G401 (cell line): ENCODE measurements at regions not wholly inside any gene's neighbourhood (a gene's known extent, or its start where the extent isn't known, plus 50 kb on each side); places are given as distances from the start of the nearest gene placed in this dataset.

Experiments used
- DNase-seq: peaks from one replicate; pipeline ENCODE4 v3.0.0-alpha.2; 2015; ENCODE audit warnings: low spot score
- in situ Hi-C: cut with HindIII; loops from 2 replicates; pipeline ENCODE4 v1.10.0; 2016; ENCODE audit warnings: low sequenced_read_pairs, mixed read lengths

DNA sequence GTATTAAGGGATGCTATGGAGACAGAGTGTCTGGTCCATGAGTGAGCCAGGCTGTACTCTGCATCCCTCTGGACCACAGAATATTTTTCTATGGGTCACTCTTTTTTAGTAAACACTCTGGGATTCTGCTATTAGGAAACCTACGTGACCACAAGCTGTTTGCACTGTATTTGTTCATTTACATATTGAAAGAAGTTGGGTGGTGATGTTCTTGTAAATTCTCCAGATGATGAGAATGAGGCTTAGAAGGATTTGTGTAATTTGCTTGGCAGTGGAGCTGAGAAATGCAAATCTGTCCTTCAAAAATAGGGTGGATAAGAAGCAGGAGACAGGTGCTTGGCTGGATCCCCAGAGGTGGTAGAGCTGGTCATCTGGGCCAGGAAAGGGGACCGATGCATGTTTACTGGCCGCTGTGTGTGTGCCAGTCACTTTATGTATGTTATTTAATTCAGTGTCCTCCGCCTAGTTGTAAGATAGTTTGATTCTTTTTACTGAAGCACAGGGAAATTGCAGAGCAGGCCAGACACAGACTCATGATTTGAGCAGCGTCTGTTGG lies 63.7 kb upstream of the HEPHL1 start:
- in situ Hi-C loops = no loop called here
- DNase-seq = no peak

GRCh38 chr11:93958991-93959390 lies 62.2 kb upstream of the HEPHL1 start:
- in situ Hi-C loops = no loop called here
- peak; percentile 13 for DNase-seq

GRCh38 chr11:93959663-93960062 lies 61.5 kb upstream of the HEPHL1 start:
- in situ Hi-C loops = no loop called here
- DNase-seq = no peak

GRCh38 chr11:93963072-93963471 lies 58.1 kb upstream of the HEPHL1 start:
- no peak for DNase-seq
- in situ Hi-C loops = no loop called here

- no peak for DNase-seq
- in situ Hi-C loops = no loop called here
Observed at GRCh38 chr11:93967258-93967657, 53.9 kb upstream of the HEPHL1 start.

GRCh38 chr11:93967944-93968343 lies 53.2 kb upstream of the HEPHL1 start:
- in situ Hi-C loops = no loop called here
- no peak for DNase-seq

GRCh38 chr11:93969925-93970922 lies 50.9 kb upstream of the HEPHL1 start:
- DNase-seq = no peak
- in situ Hi-C loops = no loop called here
